ENCODE measurements at regions not wholly inside any gene's neighbourhood (a gene's known extent, or its start where the extent isn't known, plus 50 kb on each side); places are given as distances from the start of the nearest gene placed in this dataset.
"Not testable (repeated sequence)": the region's sequence is repeated elsewhere in the genome, so short reads cannot be mapped to it uniquely, and the experiment has no call there.

- Mint-ChIP-seq H3K27me3 (peaks cover 14% of the 10 kb centered on the region), H3K27ac (peak overlapping the region; percentile 51)
- not testable (repeated sequence) for H3K4me3 Mint-ChIP-seq; H3K9me3 Mint-ChIP-seq; H3K4me1 Mint-ChIP-seq (ENCODE audit: low read depth); H3K36me3 Mint-ChIP-seq (ENCODE audit: low read depth)
Observed at GRCh38 chr9:115858421-115858820, 295.2 kb upstream of the PAPPA start.

GRCh38 chr9:115862021-115862420 lies 291.6 kb upstream of the PAPPA start:
- Mint-ChIP-seq H3K27ac (no peak overlapping the region), H3K27me3 (peaks cover 14% of the 10 kb centered on the region), H3K36me3 (ENCODE audit: low read depth) (no peaks in the 10 kb centered on the region), H3K4me3 (no peak overlapping the region), H3K4me1 (ENCODE audit: low read depth) (no peaks in the 10 kb centered on the region), H3K9me3 (no peaks in the 10 kb centered on the region)

- no peak overlapping the region for H3K4me3 Mint-ChIP-seq
- H3K36me3 Mint-ChIP-seq (ENCODE audit: low read depth) = no peaks in the 10 kb centered on the region
- no peak overlapping the region for H3K27ac Mint-ChIP-seq
- no peaks in the 10 kb centered on the region for H3K4me1 Mint-ChIP-seq (ENCODE audit: low read depth)
- H3K27me3 Mint-ChIP-seq = peaks cover 9% of the 10 kb centered on the region
- H3K9me3 Mint-ChIP-seq = no peaks in the 10 kb centered on the region
Observed at GRCh38 chr9:115864581-115864980, 289.0 kb upstream of the PAPPA start.

GRCh38 chr9:115867326-115867725 lies 286.3 kb upstream of the PAPPA start:
- Mint-ChIP-seq H3K4me1 (ENCODE audit: low read depth) (no peaks in the 10 kb centered on the region), H3K27ac (no peak overlapping the region), H3K4me3 (no peak overlapping the region), H3K9me3 (no peaks in the 10 kb centered on the region), H3K36me3 (ENCODE audit: low read depth) (no peaks in the 10 kb centered on the region), H3K27me3 (no peaks in the 10 kb centered on the region)

- Mint-ChIP-seq H3K36me3 (ENCODE audit: low read depth) (no peaks in the 10 kb centered on the region), H3K27me3 (no peaks in the 10 kb centered on the region), H3K4me1 (ENCODE audit: low read depth) (no peaks in the 10 kb centered on the region), H3K9me3 (peaks cover 3% of the 10 kb centered on the region), H3K27ac (no peak overlapping the region), H3K4me3 (no peak overlapping the region)
Observed at GRCh38 chr9:115877852-115878438, 275.6 kb upstream of the PAPPA start.

- Mint-ChIP-seq H3K4me1 (ENCODE audit: low read depth) (no peaks in the 10 kb centered on the region), H3K27ac (no peak overlapping the region), H3K9me3 (peaks cover 3% of the 10 kb centered on the region), H3K36me3 (ENCODE audit: low read depth) (no peaks in the 10 kb centered on the region), H3K4me3 (no peak overlapping the region), H3K27me3 (no peaks in the 10 kb centered on the region)
Observed at GRCh38 chr9:115879451-115879850, 274.1 kb upstream of the PAPPA start.

DNA sequence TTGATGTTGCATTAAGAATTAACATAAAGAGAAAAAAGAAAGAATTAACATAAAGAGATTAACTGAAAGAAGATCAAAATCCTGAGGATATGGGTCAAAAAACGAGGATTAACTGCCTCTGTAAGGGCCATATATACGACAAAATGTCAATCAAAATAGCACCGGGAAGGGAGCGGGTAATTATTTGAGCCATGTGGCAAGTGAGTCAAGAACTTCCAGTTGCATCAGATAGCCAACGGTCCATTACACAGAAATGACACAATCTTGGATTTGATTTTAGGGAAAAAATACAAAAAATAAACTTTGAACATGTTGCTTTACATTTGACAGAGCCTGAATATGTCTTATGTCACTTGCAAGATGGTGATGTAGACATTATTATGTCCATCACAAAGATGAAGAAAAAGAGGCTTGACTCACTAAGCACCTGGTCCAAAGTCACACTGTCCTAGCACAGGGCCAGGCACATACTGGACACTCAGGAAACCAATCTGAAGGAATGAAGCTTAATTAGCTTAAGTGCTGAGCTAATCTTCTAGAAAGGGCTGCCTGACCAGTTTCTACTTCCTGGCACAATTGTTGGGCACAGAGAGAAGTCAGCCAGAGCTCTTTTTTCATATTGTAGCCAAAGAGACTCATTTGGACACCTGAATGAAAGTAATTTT lies 273.2 kb upstream of the PAPPA start:
- Mint-ChIP-seq H3K4me1 (ENCODE audit: low read depth) (no peaks in the 10 kb centered on the region), H3K36me3 (ENCODE audit: low read depth) (no peaks in the 10 kb centered on the region), H3K4me3 (no peak overlapping the region), H3K27ac (no peak overlapping the region), H3K9me3 (peaks cover 3% of the 10 kb centered on the region), H3K27me3 (no peaks in the 10 kb centered on the region)

GRCh38 chr9:115882911-115883310 lies 270.7 kb upstream of the PAPPA start:
- no peak overlapping the region for H3K4me3 Mint-ChIP-seq
- no peaks in the 10 kb centered on the region for H3K4me1 Mint-ChIP-seq (ENCODE audit: low read depth)
- H3K36me3 Mint-ChIP-seq (ENCODE audit: low read depth) = no peaks in the 10 kb centered on the region
- no peak overlapping the region for H3K27ac Mint-ChIP-seq
- H3K9me3 Mint-ChIP-seq = peaks cover 7% of the 10 kb centered on the region
- no peaks in the 10 kb centered on the region for H3K27me3 Mint-ChIP-seq

DNA sequence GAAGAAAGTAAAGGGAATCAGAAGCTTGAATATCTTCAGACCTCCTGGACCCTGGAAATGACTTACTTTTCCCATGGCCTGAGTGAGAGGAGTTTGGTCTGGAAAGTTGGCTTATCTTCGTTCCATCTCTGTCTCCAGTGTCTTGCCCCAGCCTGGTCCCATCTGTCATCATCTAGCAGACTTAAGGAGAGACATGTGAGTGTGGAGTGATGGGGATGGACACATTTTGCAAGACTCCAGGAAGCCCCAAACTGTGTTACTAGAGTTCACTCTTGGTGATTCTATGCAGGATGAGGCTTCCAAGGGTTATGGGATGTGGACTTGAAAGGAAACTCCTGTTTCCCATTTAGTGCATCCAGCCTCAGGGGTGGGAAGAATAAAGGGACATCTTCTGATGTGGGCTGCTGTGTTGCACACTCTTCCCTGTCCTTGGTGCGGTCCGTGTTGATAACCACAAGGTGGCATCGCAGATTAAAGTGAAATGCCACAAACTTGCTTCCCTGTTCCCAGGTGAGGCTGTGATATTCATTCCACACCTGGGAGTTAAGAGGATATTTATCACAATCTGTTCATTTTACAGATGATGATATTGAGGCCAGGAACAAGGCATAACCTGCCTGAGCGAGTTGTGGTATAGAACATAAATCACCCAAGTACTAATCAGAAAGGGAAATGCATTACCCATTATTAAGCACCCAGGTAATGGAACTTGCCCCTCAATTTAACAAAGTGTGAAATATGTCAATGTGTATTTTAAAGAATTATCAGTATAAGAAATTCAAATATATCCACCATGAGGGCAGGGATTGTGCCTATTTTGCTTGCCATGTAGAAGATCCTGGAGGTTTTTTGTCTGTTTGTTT lies 269.9 kb upstream of the PAPPA start:
- Mint-ChIP-seq H3K27ac (no peak overlapping the region), H3K36me3 (ENCODE audit: low read depth) (no peaks in the 10 kb centered on the region), H3K4me1 (ENCODE audit: low read depth) (no peaks in the 10 kb centered on the region), H3K9me3 (peaks cover 4% of the 10 kb centered on the region), H3K4me3 (no peak overlapping the region), H3K27me3 (no peaks in the 10 kb centered on the region)

GRCh38 chr9:115884846-115885245 lies 268.7 kb upstream of the PAPPA start:
- H3K4me3 Mint-ChIP-seq = no peak overlapping the region
- no peaks in the 10 kb centered on the region for H3K27me3 Mint-ChIP-seq
- no peaks in the 10 kb centered on the region for H3K36me3 Mint-ChIP-seq (ENCODE audit: low read depth)
- H3K27ac Mint-ChIP-seq = no peak overlapping the region
- peaks cover 4% of the 10 kb centered on the region for H3K9me3 Mint-ChIP-seq
- no peaks in the 10 kb centered on the region for H3K4me1 Mint-ChIP-seq (ENCODE audit: low read depth)

GRCh38 chr9:115888131-115888530 lies 265.5 kb upstream of the PAPPA start:
- Mint-ChIP-seq H3K4me3 (no peak overlapping the region), H3K4me1 (ENCODE audit: low read depth) (no peaks in the 10 kb centered on the region), H3K9me3 (peaks cover 13% of the 10 kb centered on the region), H3K36me3 (ENCODE audit: low read depth) (no peaks in the 10 kb centered on the region), H3K27me3 (no peaks in the 10 kb centered on the region), H3K27ac (no peak overlapping the region)

- Mint-ChIP-seq H3K4me1 (ENCODE audit: low read depth) (no peaks in the 10 kb centered on the region), H3K27me3 (no peaks in the 10 kb centered on the region), H3K36me3 (ENCODE audit: low read depth) (no peaks in the 10 kb centered on the region), H3K9me3 (peaks cover 10% of the 10 kb centered on the region), H3K27ac (no peak overlapping the region), H3K4me3 (no peak overlapping the region)
Observed at GRCh38 chr9:115891929-115892328, 261.7 kb upstream of the PAPPA start.

DNA sequence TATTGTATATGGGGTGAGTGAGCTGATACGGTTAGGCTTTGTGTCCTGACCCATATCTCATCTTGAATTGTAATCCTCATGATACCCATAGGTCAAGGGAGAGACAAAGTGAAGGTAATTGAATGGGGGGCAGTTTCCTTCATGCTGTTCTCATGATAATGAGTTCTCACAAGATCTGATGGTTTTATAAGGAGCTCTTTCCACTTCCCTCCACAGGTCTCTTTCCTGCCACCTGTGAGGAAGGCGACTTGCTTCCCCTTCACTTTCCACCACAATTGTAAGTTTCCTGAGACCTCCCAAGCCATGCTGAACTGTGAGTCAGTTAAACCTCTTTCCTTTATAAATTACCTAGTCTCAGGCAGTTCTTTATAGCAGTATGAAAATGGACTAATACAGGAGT lies 255.1 kb upstream of the PAPPA start:
- H3K9me3 Mint-ChIP-seq; H3K27ac Mint-ChIP-seq; H3K4me1 Mint-ChIP-seq (ENCODE audit: low read depth); H3K36me3 Mint-ChIP-seq (ENCODE audit: low read depth); H3K27me3 Mint-ChIP-seq; H3K4me3 Mint-ChIP-seq: not testable (repeated sequence)

GRCh38 chr9:115900698-115901097 lies 252.9 kb upstream of the PAPPA start:
- no peak overlapping the region for H3K27ac Mint-ChIP-seq
- no peak overlapping the region for H3K4me3 Mint-ChIP-seq
- no peaks in the 10 kb centered on the region for H3K4me1 Mint-ChIP-seq (ENCODE audit: low read depth)
- no peaks in the 10 kb centered on the region for H3K36me3 Mint-ChIP-seq (ENCODE audit: low read depth)
- no peaks in the 10 kb centered on the region for H3K27me3 Mint-ChIP-seq
- no peaks in the 10 kb centered on the region for H3K9me3 Mint-ChIP-seq

DNA sequence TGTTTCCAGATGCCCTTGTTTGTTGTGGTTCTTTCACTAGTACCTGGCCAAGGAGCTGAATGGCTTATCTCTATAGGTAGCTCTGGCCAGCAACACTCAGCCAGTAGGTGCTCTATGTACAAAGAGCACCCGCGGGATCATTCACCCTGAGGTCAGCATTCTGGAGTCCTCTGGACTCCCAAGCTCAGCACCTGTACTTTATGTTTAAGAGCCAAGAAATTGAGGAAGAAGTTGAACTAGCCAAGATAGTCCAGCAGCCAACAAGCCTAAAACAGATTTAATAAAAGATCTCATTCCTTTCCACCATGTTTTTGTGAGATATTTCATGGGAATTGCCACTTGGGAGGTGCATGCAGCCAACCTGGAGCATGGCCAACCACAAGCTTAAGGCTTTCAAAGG lies 242.6 kb upstream of the PAPPA start:
- no peaks in the 10 kb centered on the region for H3K9me3 Mint-ChIP-seq
- H3K27me3 Mint-ChIP-seq = no peaks in the 10 kb centered on the region
- no peak overlapping the region for H3K4me3 Mint-ChIP-seq
- H3K36me3 Mint-ChIP-seq (ENCODE audit: low read depth) = no peaks in the 10 kb centered on the region
- H3K27ac Mint-ChIP-seq = no peak overlapping the region
- no peaks in the 10 kb centered on the region for H3K4me1 Mint-ChIP-seq (ENCODE audit: low read depth)

Measured in stimulated activated naive CD8-positive, alpha-beta T cell treated with anti-CD3 and anti-CD28 coated beads, Interleukin-15, Interleukin-2, amounts not matched to agents 100 ng/mL and 50 ng/mL, for 24 hours (primary cell).